GM12874 (cell line): ENCODE measurements at regions not wholly inside any gene's neighbourhood (a gene's known extent, or its start where the extent isn't known, plus 50 kb on each side); places are given as distances from the start of the nearest gene placed in this dataset.

ENCODE experiments used
- CTCF ChIP-seq: IDR thresholded peaks from 2 replicates; pipeline ENCODE4 v1.5.1; 2011; ENCODE audit warnings: low read depth, mild to moderate bottlenecking, control low read depth, low read length, moderate library complexity; ENCODE audit not compliant: insufficient read depth

GRCh38 chr14:84312551-84312950 lies 1217.4 kb upstream of the FLRT2 start:
- TF ChIP-seq CTCF: no peak

GRCh38 chr14:84323450-84323849 lies 1206.5 kb upstream of the FLRT2 start:
- TF ChIP-seq CTCF: no peak

- TF ChIP-seq CTCF: no peak
Observed at GRCh38 chr14:84323978-84324377, 1206.0 kb upstream of the FLRT2 start.

- no peak for TF ChIP-seq CTCF
Observed at GRCh38 chr14:84336433-84336832, 1193.5 kb upstream of the FLRT2 start.

GRCh38 chr14:84340938-84341337 lies 1189.0 kb upstream of the FLRT2 start:
- TF ChIP-seq CTCF: no peak

- TF ChIP-seq CTCF: no peak
Observed at GRCh38 chr14:84343656-84344055, 1186.3 kb upstream of the FLRT2 start.

GRCh38 chr14:84351646-84352045 lies 1178.3 kb upstream of the FLRT2 start:
- TF ChIP-seq CTCF: no peak

- TF ChIP-seq CTCF: no peak
Observed at GRCh38 chr14:84361476-84361875, 1168.5 kb upstream of the FLRT2 start.
